ENCODE measurements at regions not wholly inside any gene's neighbourhood (a gene's known extent, or its start where the extent isn't known, plus 50 kb on each side); places are given as distances from the start of the nearest gene placed in this dataset.

- TF ChIP-seq CTCF (conservative IDR thresholded peaks at IDR 0.05; ENCODE audit: low read length), result no peak
- no peak for TF ChIP-seq EZH2phosphoT487 (IDR thresholded peaks at IDR 0.05; ENCODE audit: borderline replicate concordance)
Measured at GRCh38 chr4:151862766-151863165, 102.0 kb upstream of the GATB start.

Data from Loucy (cell line).